ENCODE measurements at regions not wholly inside any gene's neighbourhood (a gene's known extent, or its start where the extent isn't known, plus 50 kb on each side); places are given as distances from the start of the nearest gene placed in this dataset.
A peak's percentile ranks its signal among the peaks of the same experiment; 100 is the strongest.

GRCh38 chr4:38537666-38538065 lies 126.3 kb upstream of the KLF3 start:
- Histone ChIP-seq H3K4me3 (no peak overlapping the region), H3K9me3 (replicated peaks in 1 of 11) (peaks cover 0 to 4% (median 0%) of the 10 kb centered on the region in 11 experiments; a peak in 1 of 22 replicates), H3K4me2 (no peak overlapping the region), H4K20me1 (no peaks in the 10 kb centered on the region), H3K27me3 (no peaks in the 10 kb centered on the region), H3K4me1 (peaks cover 0 to 28% (median 0%) of the 10 kb centered on the region in 10 experiments; a peak in 6 of 20 replicates), H3K36me3 (no peaks in the 10 kb centered on the region), H3K27ac (no peak overlapping the region), H3K9ac (no peak overlapping the region)
- TF ChIP-seq Cebpa-rat (IDR thresholded peaks at IDR 0.05): no peak

GRCh38 chr4:38538517-38538916 lies 125.5 kb upstream of the KLF3 start:
- Histone ChIP-seq H3K4me1 (peaks cover 0 to 20% (median 0%) of the 10 kb centered on the region in 10 experiments; a peak in 6 of 20 replicates), H3K27me3 (no peaks in the 10 kb centered on the region), H3K36me3 (no peaks in the 10 kb centered on the region), H3K4me3 (no peak overlapping the region), H3K27ac (no peak overlapping the region), H3K9ac (no peak overlapping the region), H3K4me2 (no peak overlapping the region), H3K9me3 (replicated peaks in 1 of 11) (peaks cover 0 to 4% (median 0%) of the 10 kb centered on the region in 11 experiments; a peak in 1 of 22 replicates), H4K20me1 (no peaks in the 10 kb centered on the region)
- TF ChIP-seq Cebpa-rat (IDR thresholded peaks at IDR 0.05): no peak

GRCh38 chr4:38539501-38539900 lies 124.5 kb upstream of the KLF3 start:
- H3K36me3 ChIP-seq: no peaks in the 10 kb centered on the region
- H3K9ac ChIP-seq: no peak overlapping the region
- TF ChIP-seq Cebpa-rat (IDR thresholded peaks at IDR 0.05): no peak
- peaks cover 0 to 4% (median 0%) of the 10 kb centered on the region in 11 experiments; a peak in 1 of 22 replicates for H3K9me3 ChIP-seq (replicated peaks in 1 of 11)
- H3K4me3 ChIP-seq: no peak overlapping the region
- no peak overlapping the region for H3K4me2 ChIP-seq
- H3K27me3 ChIP-seq: no peaks in the 10 kb centered on the region
- H4K20me1 ChIP-seq: no peaks in the 10 kb centered on the region
- peaks cover 0 to 10% (median 0%) of the 10 kb centered on the region in 10 experiments; a peak in 6 of 20 replicates for H3K4me1 ChIP-seq
- H3K27ac ChIP-seq: no peak overlapping the region

GRCh38 chr4:38547052-38547451 lies 116.9 kb upstream of the KLF3 start:
- TF ChIP-seq Cebpa-rat (IDR thresholded peaks at IDR 0.05): no peak
- Histone ChIP-seq H3K4me2 (no peak overlapping the region), H3K27me3 (no peaks in the 10 kb centered on the region), H4K20me1 (no peaks in the 10 kb centered on the region), H3K4me3 (no peak overlapping the region), H3K9ac (no peak overlapping the region), H3K27ac (no peak overlapping the region), H3K36me3 (no peaks in the 10 kb centered on the region), H3K4me1 (no peaks in the 10 kb centered on the region), H3K9me3 (replicated peaks in 1 of 11) (no peaks in the 10 kb centered on the region)

- H3K27me3 ChIP-seq: no peaks in the 10 kb centered on the region
- no peaks in the 10 kb centered on the region for H4K20me1 ChIP-seq
- H3K36me3 ChIP-seq: no peaks in the 10 kb centered on the region
- H3K4me1 ChIP-seq: no peaks in the 10 kb centered on the region
- no peak for TF ChIP-seq Cebpa-rat (IDR thresholded peaks at IDR 0.05)
- no peak overlapping the region for H3K4me2 ChIP-seq
- no peaks in the 10 kb centered on the region for H3K9me3 ChIP-seq (replicated peaks in 1 of 11)
- no peak overlapping the region for H3K4me3 ChIP-seq
- H3K27ac ChIP-seq: no peak overlapping the region
- no peak overlapping the region for H3K9ac ChIP-seq
These were observed 115.7 kb upstream of the KLF3 start for GRCh38 chr4:38548256-38548655.

GRCh38 chr4:38559374-38559773 lies 104.6 kb upstream of the KLF3 start:
- Histone ChIP-seq H3K27me3 (no peaks in the 10 kb centered on the region), H3K36me3 (no peaks in the 10 kb centered on the region), H3K4me3 (no peak overlapping the region), H3K27ac (no peak overlapping the region), H3K9me3 (replicated peaks in 1 of 11) (peaks cover 5 to 13% (median 9%) of the 10 kb centered on the region in 11 experiments; a peak in 20 of 22 replicates), H3K4me1 (peaks cover 0 to 26% (median 7%) of the 10 kb centered on the region in 10 experiments; a peak in 12 of 20 replicates), H4K20me1 (no peaks in the 10 kb centered on the region), H3K4me2 (no peak overlapping the region), H3K9ac (no peak overlapping the region)
- TF ChIP-seq Cebpa-rat (IDR thresholded peaks at IDR 0.05): no peak

- no peak overlapping the region for H3K4me3 ChIP-seq
- H3K9me3 ChIP-seq (replicated peaks in 1 of 11): peaks cover 4 to 10% (median 7%) of the 10 kb centered on the region in 11 experiments; a peak in 20 of 22 replicates
- no peaks in the 10 kb centered on the region for H3K36me3 ChIP-seq
- H3K27me3 ChIP-seq: no peaks in the 10 kb centered on the region
- peaks cover 0 to 26% (median 7%) of the 10 kb centered on the region in 10 experiments; a peak in 12 of 20 replicates for H3K4me1 ChIP-seq
- H3K4me2 ChIP-seq: no peak overlapping the region
- no peak overlapping the region for H3K9ac ChIP-seq
- H4K20me1 ChIP-seq: no peaks in the 10 kb centered on the region
- no peak for TF ChIP-seq Cebpa-rat (IDR thresholded peaks at IDR 0.05)
- H3K27ac ChIP-seq: no peak overlapping the region
These were observed 103.7 kb upstream of the KLF3 start for GRCh38 chr4:38560340-38560739.

GRCh38 chr4:38560768-38561558 lies 103.0 kb upstream of the KLF3 start:
- Histone ChIP-seq H3K4me1 (peaks cover 0 to 26% (median 7%) of the 10 kb centered on the region in 10 experiments; a peak in 12 of 20 replicates), H3K36me3 (no peaks in the 10 kb centered on the region), H3K4me3 (no peak overlapping the region), H3K27me3 (no peaks in the 10 kb centered on the region), H3K27ac (no peak overlapping the region), H3K9ac (no peak overlapping the region), H3K4me2 (no peak overlapping the region), H4K20me1 (no peaks in the 10 kb centered on the region), H3K9me3 (replicated peaks in 1 of 11) (peaks cover 0 to 4% (median under 1%) of the 10 kb centered on the region in 11 experiments; a peak in 9 of 22 replicates)
- TF ChIP-seq Cebpa-rat (IDR thresholded peaks at IDR 0.05): no peak

GRCh38 chr4:38562751-38563198 lies 101.2 kb upstream of the KLF3 start:
- no peaks in the 10 kb centered on the region for H3K27me3 ChIP-seq
- H3K4me1 ChIP-seq: peaks cover 0 to 26% (median 7%) of the 10 kb centered on the region in 10 experiments; a peak in 12 of 20 replicates
- H3K4me3 ChIP-seq: no peak overlapping the region
- peak overlapping the region in 8 of 11 experiments; percentile 5 to 85 (median 54); a peak in 13 of 22 replicates for H3K4me2 ChIP-seq
- no peak overlapping the region for H3K9ac ChIP-seq
- no peaks in the 10 kb centered on the region for H3K9me3 ChIP-seq (replicated peaks in 1 of 11)
- H3K27ac ChIP-seq: peak overlapping the region in 2 of 11 experiments; percentile 5 to 15; a peak in 3 of 22 replicates
- H3K36me3 ChIP-seq: no peaks in the 10 kb centered on the region
- TF ChIP-seq Cebpa-rat (IDR thresholded peaks at IDR 0.05): no peak
- H4K20me1 ChIP-seq: no peaks in the 10 kb centered on the region
